Inferior parietal cortex (tissue), 1 donor: ENCODE measurements at regions not wholly inside any gene's neighbourhood (a gene's known extent, or its start where the extent isn't known, plus 50 kb on each side); places are given as distances from the start of the nearest gene placed in this dataset.

ENCODE experiments used
- DNase-seq: peaks from one replicate; pipeline ENCODE4 v3.0.0-alpha.2; 2016; ENCODE audit errors: extremely low spot score

- no peak for DNase-seq
Measured at GRCh38 chr13:72534951-72535640, 192.3 kb downstream of the MZT1 start.

- no peak for DNase-seq
Measured at GRCh38 chr13:72530471-72530870, 197.0 kb downstream of the MZT1 start.

GRCh38 chr13:72527333-72527732 lies 200.1 kb downstream of the MZT1 start:
- no peak for DNase-seq

- no peak for DNase-seq
Measured at GRCh38 chr13:72523593-72523992, 203.8 kb downstream of the MZT1 start.

GRCh38 chr13:72523049-72523448 lies 204.4 kb downstream of the MZT1 start:
- DNase-seq, result no peak

GRCh38 chr13:72521940-72522661 lies 205.3 kb downstream of the MZT1 start:
- no peak for DNase-seq

- DNase-seq, result no peak
Measured at GRCh38 chr13:72514146-72514545, 213.3 kb downstream of the MZT1 start.

- no peak for DNase-seq
Measured at GRCh38 chr13:72508392-72508791, 219.0 kb downstream of the MZT1 start.

GRCh38 chr13:72507416-72508199 lies 219.8 kb downstream of the MZT1 start:
- no peak for DNase-seq

GRCh38 chr13:72506706-72507105 lies 220.7 kb downstream of the MZT1 start:
- DNase-seq, result no peak

GRCh38 chr13:72505376-72505775 lies 222.1 kb downstream of the MZT1 start:
- no peak for DNase-seq

- DNase-seq, result peak; percentile 43
Measured at GRCh38 chr13:72504131-72504841, 223.1 kb downstream of the MZT1 start.

GRCh38 chr13:72500851-72501250 lies 226.6 kb downstream of the MZT1 start:
- no peak for DNase-seq

- DNase-seq, result no peak
Measured at GRCh38 chr13:72495681-72496080, 231.7 kb downstream of the MZT1 start.

- no peak for DNase-seq
Measured at GRCh38 chr13:72489751-72490150, 237.7 kb downstream of the MZT1 start.

GRCh38 chr13:72473321-72473720 lies 254.1 kb downstream of the MZT1 start:
- DNase-seq, result peak; percentile 22

- peak; percentile 12 for DNase-seq
Measured at GRCh38 chr13:72469906-72470305, 257.5 kb downstream of the MZT1 start.

GRCh38 chr13:72463561-72463960 lies 263.9 kb downstream of the MZT1 start:
- no peak for DNase-seq

GRCh38 chr13:72462726-72463125 lies 264.7 kb downstream of the MZT1 start:
- DNase-seq, result no peak

GRCh38 chr13:72462166-72462565 lies 265.3 kb downstream of the MZT1 start:
- DNase-seq, result no peak

GRCh38 chr13:72458701-72459100 lies 268.7 kb downstream of the MZT1 start:
- DNase-seq, result no peak

GRCh38 chr13:72457151-72457550 lies 270.3 kb downstream of the MZT1 start:
- no peak for DNase-seq
